GM18511 (cell line): ENCODE measurements at regions not wholly inside any gene's neighbourhood (a gene's known extent, or its start where the extent isn't known, plus 50 kb on each side); places are given as distances from the start of the nearest gene placed in this dataset.

ENCODE experiments used
- ATAC-seq: cut with Tn5 transposase; IDR thresholded peaks from one replicate; pipeline ENCODE4 v1.9.1; 2021; ENCODE audit warnings: mild to moderate bottlenecking, moderate library complexity; ENCODE audit not compliant: unreplicated experiment

GRCh38 chr2:133666621-133667020 is 98.4 kb upstream of the NCKAP5 start:
- no peak for ATAC-seq

DNA sequence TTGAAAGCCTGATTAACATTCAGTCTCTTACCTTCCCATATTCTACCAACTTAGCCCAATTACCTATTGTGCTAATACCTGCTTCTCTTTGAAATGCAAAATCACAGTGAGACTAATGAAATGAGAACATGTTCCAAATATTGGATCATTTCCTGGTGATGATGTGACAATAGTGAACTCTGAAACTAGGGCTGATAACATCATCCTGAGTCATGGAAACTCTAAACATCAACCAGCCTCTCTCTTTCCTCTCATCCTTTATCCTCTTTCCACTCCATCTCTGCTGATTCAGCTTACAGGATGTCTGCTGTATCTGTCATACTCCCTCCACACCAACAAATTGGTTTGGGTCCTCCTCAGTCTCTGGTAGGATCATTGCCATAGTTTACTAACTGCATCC is 98.8 kb upstream of the NCKAP5 start:
- ATAC-seq = no peak

DNA sequence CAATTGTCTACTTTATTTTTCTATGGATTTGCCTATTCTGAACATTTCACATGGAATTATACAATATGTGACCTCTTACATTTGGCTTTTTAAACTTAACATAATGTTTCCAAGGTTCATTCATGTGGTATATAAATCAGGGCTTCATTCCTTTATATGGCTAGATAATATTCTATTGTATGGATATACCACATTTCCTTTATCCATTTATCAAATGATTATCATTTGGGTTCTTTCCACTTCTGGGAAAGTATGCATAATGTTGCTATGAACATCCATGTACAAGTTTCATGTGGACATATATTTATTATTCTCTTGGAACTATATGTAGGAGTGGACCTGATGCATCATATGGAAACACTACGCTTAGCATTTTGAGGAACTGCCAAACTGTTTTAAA is 99.7 kb upstream of the NCKAP5 start:
- ATAC-seq = no peak

DNA sequence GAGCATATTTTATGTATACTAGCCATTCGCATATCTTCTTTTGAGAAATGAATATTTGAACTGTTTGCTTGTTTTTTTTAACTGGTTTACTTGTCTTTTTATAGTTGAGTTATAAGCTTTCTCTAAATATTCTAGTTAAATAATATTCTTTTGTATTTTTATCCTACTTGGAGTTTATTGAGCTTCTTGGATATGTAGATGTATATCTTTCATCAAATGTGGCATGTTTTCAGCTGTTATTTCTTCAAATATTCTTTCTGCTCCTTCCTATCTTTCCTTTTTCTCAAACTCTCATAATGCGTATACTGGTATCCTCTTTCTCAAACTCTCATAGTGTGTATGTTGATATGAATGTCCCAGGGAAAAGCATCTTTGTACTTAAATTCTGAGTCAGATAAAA is 100.3 kb upstream of the NCKAP5 start:
- ATAC-seq = no peak

- no peak for ATAC-seq
Measured at GRCh38 chr2:133673305-133673905, 105.1 kb upstream of the NCKAP5 start.

GRCh38 chr2:133674066-133674432 is 105.8 kb upstream of the NCKAP5 start:
- ATAC-seq = no peak

GRCh38 chr2:133674433-133675331 is 106.4 kb upstream of the NCKAP5 start:
- ATAC-seq = no peak

DNA sequence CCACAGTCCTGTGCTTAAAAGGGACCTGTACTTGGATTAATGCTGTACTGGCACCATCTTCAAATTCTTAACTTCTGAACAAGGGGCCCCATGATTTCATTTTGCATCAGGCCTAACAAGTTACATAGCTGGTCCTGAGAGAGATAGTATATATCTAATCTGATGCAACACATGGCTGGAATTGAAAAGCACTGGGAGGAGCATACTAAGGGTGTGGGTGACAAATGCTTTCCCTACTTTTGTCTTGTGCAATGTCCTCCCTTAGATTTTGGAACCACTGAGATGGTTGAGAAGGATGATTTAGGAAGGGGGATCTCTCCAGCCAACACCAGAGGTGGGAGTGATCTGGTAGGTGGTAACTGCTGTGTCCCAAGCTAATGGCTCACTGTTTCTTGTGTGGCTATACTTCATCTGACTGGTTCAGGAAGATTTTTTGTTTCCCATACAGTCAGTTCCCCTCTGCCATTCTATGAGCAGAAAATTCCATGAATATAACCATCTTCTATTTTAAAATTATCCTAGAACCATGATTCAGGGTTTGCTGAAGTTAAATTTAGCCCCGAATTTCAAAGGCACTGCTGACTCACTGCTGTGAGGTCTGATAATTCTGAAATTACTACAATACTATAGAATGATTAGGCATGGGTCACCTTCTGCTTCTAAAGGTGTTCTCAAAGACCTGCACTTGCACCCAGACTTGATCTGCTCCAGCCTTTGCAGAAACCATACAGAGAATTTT is 108.3 kb upstream of the NCKAP5 start:
- no peak for ATAC-seq

- ATAC-seq = no peak
Measured at GRCh38 chr2:133680343-133681049, 112.2 kb upstream of the NCKAP5 start.

DNA sequence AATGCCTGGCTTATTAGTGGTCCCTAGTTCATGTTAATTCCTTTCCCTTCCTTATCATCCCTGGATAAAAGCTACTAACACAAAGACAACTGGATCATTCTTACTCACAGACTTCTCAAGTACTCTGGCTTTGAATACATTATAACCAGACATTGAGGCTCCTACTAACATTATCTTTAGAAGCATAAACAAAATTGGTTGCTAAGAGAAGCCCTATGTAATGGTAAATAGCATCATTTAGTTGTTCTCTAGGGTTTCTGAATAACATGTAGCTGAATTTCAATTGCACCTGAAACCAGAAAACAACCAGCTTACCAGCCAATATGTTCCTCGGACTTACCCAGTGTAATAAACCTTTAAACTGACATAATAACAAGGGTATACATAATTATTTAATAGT is 114.1 kb upstream of the NCKAP5 start:
- ATAC-seq = no peak

- no peak for ATAC-seq
Measured at GRCh38 chr2:133682906-133683305, 114.6 kb upstream of the NCKAP5 start.

DNA sequence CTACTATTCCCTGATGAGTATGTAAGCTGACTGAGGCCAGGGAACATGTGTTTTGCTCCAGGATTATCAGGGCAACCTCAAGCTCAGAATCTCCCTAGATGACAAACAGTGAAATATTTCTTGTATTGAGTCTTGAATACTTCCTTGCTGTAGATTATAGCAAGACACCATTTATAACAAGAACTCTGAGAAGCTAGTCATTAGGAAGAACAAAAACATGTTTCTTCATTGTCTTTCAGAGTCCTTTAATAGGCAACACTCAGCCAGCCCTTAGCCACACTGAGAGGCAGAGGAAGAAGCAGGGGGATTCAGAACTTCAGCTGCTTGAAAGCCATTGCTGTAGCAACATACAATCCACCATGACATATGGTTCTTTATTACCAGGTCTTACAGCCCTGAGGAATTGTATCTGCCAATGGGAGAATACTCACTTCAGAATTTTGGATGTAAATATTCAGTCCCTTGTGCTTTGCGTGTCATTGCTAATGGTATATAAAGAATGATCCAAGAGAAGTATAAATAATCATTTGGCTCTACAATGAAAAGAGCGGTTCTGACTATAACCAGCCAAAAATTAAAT is 117.5 kb upstream of the NCKAP5 start:
- ATAC-seq = no peak

- ATAC-seq = no peak
Measured at GRCh38 chr2:133690780-133691179, 122.5 kb upstream of the NCKAP5 start.

DNA sequence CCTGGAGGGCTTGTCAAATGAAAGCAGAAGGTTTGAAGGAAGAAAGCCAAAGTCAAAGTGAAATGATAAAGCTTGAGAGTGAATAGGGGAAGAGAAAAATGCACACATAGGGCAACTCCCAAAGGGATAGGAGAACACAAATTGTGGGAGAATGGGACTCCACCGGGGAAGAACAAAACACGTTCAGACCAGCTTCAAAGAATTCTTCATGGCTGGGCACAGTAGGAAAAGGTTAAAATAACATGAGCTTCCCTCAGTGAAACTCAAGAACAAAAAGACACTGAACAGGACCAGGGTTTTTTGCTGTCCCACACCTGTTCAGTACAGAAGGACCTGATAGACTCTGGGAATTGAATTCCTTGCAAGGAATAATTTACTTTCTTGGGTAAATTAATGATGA is 123.1 kb upstream of the NCKAP5 start:
- ATAC-seq = no peak

- no peak for ATAC-seq
Measured at GRCh38 chr2:133705287-133705686, 137.0 kb upstream of the NCKAP5 start.

- no peak for ATAC-seq
Measured at GRCh38 chr2:133710613-133711012, 142.3 kb upstream of the NCKAP5 start.

GRCh38 chr2:133711201-133711600 is 142.9 kb upstream of the NCKAP5 start:
- no peak for ATAC-seq

DNA sequence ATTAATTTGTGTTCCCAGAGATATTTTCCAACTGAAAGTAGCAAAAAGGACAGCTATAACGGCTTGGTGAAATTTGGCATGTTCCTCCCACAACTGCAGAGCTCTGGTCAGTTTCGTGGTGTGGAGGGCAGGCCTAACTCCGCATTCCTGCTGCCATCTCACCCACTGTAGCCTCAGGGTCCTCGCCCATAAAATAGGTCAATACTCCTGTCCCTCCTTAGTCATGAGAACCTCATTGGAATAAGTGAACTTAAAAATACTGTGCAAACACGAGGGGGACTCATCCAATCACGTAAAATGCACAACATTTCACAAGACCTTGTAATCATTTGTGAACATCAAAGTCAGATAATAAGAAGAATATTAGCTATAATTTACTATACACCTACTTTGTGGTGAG is 143.5 kb upstream of the NCKAP5 start:
- no peak for ATAC-seq

- ATAC-seq = no peak
Measured at GRCh38 chr2:133712369-133712768, 144.1 kb upstream of the NCKAP5 start.

GRCh38 chr2:133713049-133713580 is 144.9 kb upstream of the NCKAP5 start:
- ATAC-seq = no peak

DNA sequence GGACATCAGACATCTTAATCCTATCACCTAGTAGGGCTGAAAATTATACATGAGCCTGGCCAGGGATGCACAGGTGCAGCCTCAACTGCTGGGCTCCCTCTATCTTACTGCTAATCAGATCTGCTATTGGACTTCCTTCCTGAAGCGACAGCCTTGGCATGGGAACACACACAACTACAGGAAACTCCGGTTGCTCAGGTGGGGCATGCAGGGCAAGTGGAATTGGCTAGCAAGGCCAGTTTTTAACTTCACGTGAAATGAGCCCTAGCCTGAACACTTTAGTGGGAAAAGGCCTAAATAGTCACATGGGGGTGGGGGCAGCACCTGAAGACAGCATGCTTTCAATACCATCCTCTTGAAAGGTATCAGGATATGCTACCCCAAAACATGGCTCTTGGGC is 147.9 kb upstream of the NCKAP5 start:
- no peak for ATAC-seq
